IPS-18a (cell line): ENCODE measurements at regions not wholly inside any gene's neighbourhood (a gene's known extent, or its start where the extent isn't known, plus 50 kb on each side); places are given as distances from the start of the nearest gene placed in this dataset.

Source experiments
- H3K27ac ChIP-seq: one replicate; pipeline ENCODE4 v1.5.1; 2013; ENCODE audit warnings: low read length
- H3K27me3 ChIP-seq: one replicate; pipeline ENCODE4 v1.6.1; 2013; ENCODE audit warnings: mild to moderate bottlenecking, low read length; ENCODE audit not compliant: control insufficient read depth, insufficient read depth
- H3K36me3 ChIP-seq: one replicate; pipeline ENCODE4 v1.6.1; 2013; ENCODE audit warnings: low read depth, low read length; ENCODE audit not compliant: control insufficient read depth
- H3K4me1 ChIP-seq: one replicate; pipeline ENCODE4 v1.6.1; 2013; ENCODE audit warnings: low read depth, low read length; ENCODE audit not compliant: control insufficient read depth
- H3K4me3 ChIP-seq: one replicate; pipeline ENCODE4 v1.5.1; 2013; ENCODE audit warnings: low read length
- H3K9ac ChIP-seq: one replicate; pipeline ENCODE4 v1.6.1; 2013; ENCODE audit warnings: mild to moderate bottlenecking, low read length, moderate library complexity
- H3K9me3 ChIP-seq: one replicate; pipeline ENCODE4 v1.6.1; 2013; ENCODE audit warnings: low read depth, low read length; ENCODE audit not compliant: control insufficient read depth

DNA sequence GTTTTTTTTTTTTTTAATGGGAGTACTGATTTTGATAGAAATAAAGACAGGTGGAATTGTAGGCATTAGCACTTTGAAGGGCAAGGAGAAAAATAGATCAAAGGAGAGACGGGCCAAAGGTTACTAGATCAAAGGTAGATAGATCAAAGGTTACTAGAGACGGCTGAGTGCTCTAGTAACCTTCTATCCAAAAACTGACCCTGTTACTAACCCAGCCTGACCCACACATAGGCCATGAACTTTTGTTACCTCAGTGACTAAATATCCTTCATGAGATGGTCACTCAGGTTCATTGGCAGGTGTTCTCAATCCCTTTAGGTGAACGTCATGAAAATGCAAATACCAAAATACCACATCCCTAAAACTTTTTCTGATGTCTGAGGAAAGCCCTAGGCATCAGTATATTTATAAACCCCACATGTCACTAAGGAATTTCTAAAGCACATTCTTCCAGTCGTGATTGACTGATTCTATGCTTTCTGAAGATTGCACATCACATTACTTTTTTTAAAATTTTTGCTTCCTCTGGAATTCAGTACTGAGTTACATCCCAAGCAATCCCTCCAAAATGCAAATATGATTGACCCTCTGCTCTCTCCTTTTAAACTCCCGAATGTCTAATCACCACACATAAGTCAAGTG lies 772.7 kb downstream of the BRINP1 start:
- Histone ChIP-seq H3K36me3 (no peaks in the 10 kb centered on the region), H3K4me3 (no peak overlapping the region)

GRCh38 chr9:118606668-118607067 lies 762.6 kb downstream of the BRINP1 start:
- no peaks in the 10 kb centered on the region for H3K4me1 ChIP-seq
- H3K27ac ChIP-seq = no peak overlapping the region
- no peak overlapping the region for H3K4me3 ChIP-seq
- H3K36me3 ChIP-seq = no peaks in the 10 kb centered on the region
- H3K27me3 ChIP-seq = no peaks in the 10 kb centered on the region
- no peaks in the 10 kb centered on the region for H3K9me3 ChIP-seq
- no peak overlapping the region for H3K9ac ChIP-seq

More for the DNA sequence above, 772.7 kb downstream of the BRINP1 start:
- no peaks in the 10 kb centered on the region for H3K9me3 ChIP-seq
- no peaks in the 10 kb centered on the region for H3K4me1 ChIP-seq
- H3K27me3 ChIP-seq = no peaks in the 10 kb centered on the region
- no peak overlapping the region for H3K27ac ChIP-seq
- no peak overlapping the region for H3K9ac ChIP-seq

GRCh38 chr9:118609355-118610044 lies 759.7 kb downstream of the BRINP1 start:
- H3K9me3 ChIP-seq = no peaks in the 10 kb centered on the region
- H3K9ac ChIP-seq = no peak overlapping the region
- no peaks in the 10 kb centered on the region for H3K36me3 ChIP-seq
- H3K27ac ChIP-seq = no peak overlapping the region
- H3K27me3 ChIP-seq = no peaks in the 10 kb centered on the region
- H3K4me3 ChIP-seq = no peak overlapping the region
- no peaks in the 10 kb centered on the region for H3K4me1 ChIP-seq

GRCh38 chr9:118612201-118612600 lies 757.0 kb downstream of the BRINP1 start:
- Histone ChIP-seq H3K9me3 (no peaks in the 10 kb centered on the region), H3K4me3 (no peak overlapping the region), H3K4me1 (no peaks in the 10 kb centered on the region), H3K9ac (no peak overlapping the region), H3K27me3 (no peaks in the 10 kb centered on the region), H3K36me3 (no peaks in the 10 kb centered on the region), H3K27ac (no peak overlapping the region)

DNA sequence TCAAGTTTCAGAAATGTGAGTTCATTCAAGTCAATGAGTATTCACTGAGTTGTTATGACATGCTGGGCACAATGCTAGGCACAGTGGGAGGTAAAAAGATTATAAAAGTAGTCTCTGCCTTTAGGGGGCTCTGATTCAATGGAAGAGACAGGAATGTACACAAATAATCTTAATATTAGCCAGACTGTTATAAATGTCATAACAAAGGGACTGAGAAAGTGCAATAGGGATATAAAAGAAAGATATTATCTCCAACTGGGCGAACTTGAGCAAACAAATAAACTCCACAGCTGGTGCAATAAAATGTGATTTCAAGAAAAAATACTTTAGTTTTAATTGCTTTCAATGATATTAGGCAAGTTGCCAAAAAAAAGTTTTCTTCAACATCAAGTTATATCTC lies 755.2 kb downstream of the BRINP1 start:
- Histone ChIP-seq H3K36me3 (no peaks in the 10 kb centered on the region), H3K9ac (no peak overlapping the region), H3K27ac (no peak overlapping the region), H3K4me3 (no peak overlapping the region), H3K27me3 (no peaks in the 10 kb centered on the region), H3K4me1 (no peaks in the 10 kb centered on the region), H3K9me3 (no peaks in the 10 kb centered on the region)

DNA sequence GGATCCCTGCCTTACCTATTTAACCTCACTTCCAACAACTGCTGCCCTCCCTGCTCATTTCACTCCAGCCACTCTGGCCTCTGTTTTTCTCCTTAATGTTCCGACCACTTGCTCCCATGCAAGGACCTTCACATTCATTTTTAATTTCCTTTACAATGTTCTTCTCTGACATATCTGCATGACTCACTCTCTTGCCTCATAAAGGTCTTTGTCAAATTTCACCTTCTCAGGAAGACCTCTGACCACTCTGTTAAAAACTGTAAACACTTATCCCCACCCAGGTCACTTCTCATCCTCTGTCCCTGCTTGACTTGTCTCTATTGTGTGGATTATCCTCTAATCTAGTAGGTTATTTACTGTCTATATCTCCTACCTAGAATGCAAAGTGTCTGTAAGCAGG lies 751.2 kb downstream of the BRINP1 start:
- no peaks in the 10 kb centered on the region for H3K4me1 ChIP-seq
- no peaks in the 10 kb centered on the region for H3K9me3 ChIP-seq

GRCh38 chr9:118618849-118619248 lies 750.4 kb downstream of the BRINP1 start:
- no peak overlapping the region for H3K9ac ChIP-seq
- no peaks in the 10 kb centered on the region for H3K36me3 ChIP-seq
- H3K9me3 ChIP-seq = no peaks in the 10 kb centered on the region
- no peak overlapping the region for H3K4me3 ChIP-seq
- no peaks in the 10 kb centered on the region for H3K27me3 ChIP-seq
- H3K4me1 ChIP-seq = no peaks in the 10 kb centered on the region
- H3K27ac ChIP-seq = no peak overlapping the region

More for the DNA sequence above, 751.2 kb downstream of the BRINP1 start:
- H3K36me3 ChIP-seq = no peaks in the 10 kb centered on the region
- H3K4me3 ChIP-seq = no peak overlapping the region
- no peak overlapping the region for H3K9ac ChIP-seq
- H3K27ac ChIP-seq = no peak overlapping the region
- no peaks in the 10 kb centered on the region for H3K27me3 ChIP-seq

- no peaks in the 10 kb centered on the region for H3K27me3 ChIP-seq
- H3K4me1 ChIP-seq = no peaks in the 10 kb centered on the region
- no peak overlapping the region for H3K9ac ChIP-seq
- H3K9me3 ChIP-seq = no peaks in the 10 kb centered on the region
- H3K27ac ChIP-seq = no peak overlapping the region
- H3K4me3 ChIP-seq = no peak overlapping the region
- no peaks in the 10 kb centered on the region for H3K36me3 ChIP-seq
Measured at GRCh38 chr9:118624608-118625007, 744.6 kb downstream of the BRINP1 start.

- no peak overlapping the region for H3K9ac ChIP-seq
- no peak overlapping the region for H3K27ac ChIP-seq
- no peak overlapping the region for H3K4me3 ChIP-seq
- peaks cover 6% of the 10 kb centered on the region for H3K9me3 ChIP-seq
- H3K4me1 ChIP-seq = no peaks in the 10 kb centered on the region
- H3K27me3 ChIP-seq = no peaks in the 10 kb centered on the region
- no peaks in the 10 kb centered on the region for H3K36me3 ChIP-seq
Measured at GRCh38 chr9:118630079-118630478, 739.2 kb downstream of the BRINP1 start.

GRCh38 chr9:118630931-118631595 lies 738.2 kb downstream of the BRINP1 start:
- no peaks in the 10 kb centered on the region for H3K27me3 ChIP-seq
- no peak overlapping the region for H3K9ac ChIP-seq
- H3K36me3 ChIP-seq = no peaks in the 10 kb centered on the region
- H3K4me3 ChIP-seq = no peak overlapping the region
- H3K27ac ChIP-seq = no peak overlapping the region
- peaks cover 6% of the 10 kb centered on the region for H3K9me3 ChIP-seq
- H3K4me1 ChIP-seq = no peaks in the 10 kb centered on the region

GRCh38 chr9:118631956-118632355 lies 737.3 kb downstream of the BRINP1 start:
- Histone ChIP-seq H3K4me1 (no peaks in the 10 kb centered on the region), H3K27ac (no peak overlapping the region), H3K9me3 (peaks cover 6% of the 10 kb centered on the region), H3K9ac (no peak overlapping the region), H3K36me3 (no peaks in the 10 kb centered on the region), H3K27me3 (no peaks in the 10 kb centered on the region), H3K4me3 (no peak overlapping the region)
